Lung (tissue), 11 donors: ENCODE measurements at regions not wholly inside any gene's neighbourhood (a gene's known extent, or its start where the extent isn't known, plus 50 kb on each side); places are given as distances from the start of the nearest gene placed in this dataset.
A peak's percentile ranks its signal among the peaks of the same experiment; 100 is the strongest.
"Not testable (repeated sequence)": the region's sequence is repeated elsewhere in the genome, so short reads cannot be mapped to it uniquely, and the experiment has no call there.

Experiments
- ATAC-seq: fragments of 200-7000 bp; cut with Tn5 transposase; one replicate; pipeline ENCODE4 v1.9.1; 2020; ENCODE audit warnings: moderate number of reproducible peaks; ENCODE audit not compliant: insufficient read depth, low FRiP score
- DNase-seq, 3 donors: peaks; one replicate each; pipeline ENCODE4 v3.0.0-alpha.2; 2013 to 2017
- H3K27ac ChIP-seq, 2 donors: one replicate each; pipeline ENCODE4 v1.5.1; 2013; ENCODE audit warnings: mild to moderate bottlenecking in 2 of 2, moderate library complexity in 2 of 2, control low read depth in 1 of 2, inconsistent platforms in 1 of 2, low read depth in 1 of 2, low read length in 1 of 2
- H3K27me3 ChIP-seq, 3 donors: one replicate each; pipeline ENCODE4 v1.5.1; 2013; ENCODE audit warnings: low read length in 2 of 3; ENCODE audit not compliant: control insufficient read depth in 3 of 3, insufficient read depth in 3 of 3
- H3K36me3 ChIP-seq, 4 donors: one replicate each; pipeline ENCODE4 v1.5.1; 2013; ENCODE audit warnings: low read length in 4 of 4, mild to moderate bottlenecking in 1 of 4, moderate library complexity in 1 of 4; ENCODE audit not compliant: control insufficient read depth in 4 of 4, insufficient read depth in 4 of 4
- H3K4me1 ChIP-seq, 5 donors: one replicate each; pipeline ENCODE4 v1.5.1; 2013; ENCODE audit warnings: low read length in 5 of 5, mild to moderate bottlenecking in 2 of 5, moderate library complexity in 1 of 5; ENCODE audit not compliant: control insufficient read depth in 5 of 5, insufficient read depth in 5 of 5
- H3K4me3 ChIP-seq: one replicate; pipeline ENCODE4 v1.5.1; 2013; ENCODE audit warnings: mild to moderate bottlenecking, control low read depth, moderate library complexity
- H3K9ac ChIP-seq, 2 donors: one replicate each; pipeline ENCODE4 v1.5.1; 2013; ENCODE audit warnings: low read length in 2 of 2, control low read depth in 1 of 2; ENCODE audit not compliant: insufficient read depth in 1 of 2
- H3K9me3 ChIP-seq, 4 donors: one replicate each; pipeline ENCODE4 v1.5.1; 2013; ENCODE audit warnings: low read length in 3 of 4, mild to moderate bottlenecking in 1 of 4, moderate library complexity in 1 of 4; ENCODE audit not compliant: control insufficient read depth in 4 of 4, insufficient read depth in 3 of 4
- WGBS, 2 donors: extraction: QIAGEN DNeasy Blood & Tissue Kit; methylation state at CpG; one replicate each; pipeline ENCODE4 v1.1.7; 2013; 5-methylcytosine and 5-hydroxymethylcytosine counted together
- TF ChIP-seq, protein P1 (sequence below): IDR thresholded peaks from 2 replicates; pipeline ENCODE4 v1.5.1; 2012; ENCODE audit warnings: mild to moderate bottlenecking; ENCODE audit errors: control extremely low read depth, extremely low read depth
- donor health status: control.
- donor health status: control.
- donor health status: Bipolar disorder and iron deficiency.
- donor health status: healthy.
- donor health status: DM: yes; HTN: yes; CAD: no.

DNA sequence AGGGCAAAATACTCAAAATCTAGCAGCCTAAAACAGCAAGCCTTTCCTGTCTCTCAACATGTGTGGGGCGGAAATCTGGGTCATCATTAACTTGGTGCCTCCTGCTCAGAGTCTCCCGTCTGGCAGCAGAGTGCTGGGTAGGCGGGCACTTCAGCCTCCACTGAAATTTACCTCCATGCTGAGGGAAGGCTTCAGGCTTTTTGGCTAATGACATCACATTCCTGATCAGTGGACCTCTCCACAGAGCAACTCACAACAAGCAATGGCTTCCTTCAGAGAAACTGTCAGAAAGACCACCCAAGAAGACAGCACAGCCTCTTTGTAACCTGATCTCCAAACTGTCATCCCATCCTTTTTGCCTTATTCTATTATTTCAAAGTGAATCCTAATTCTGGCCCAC lies 1109.0 kb downstream of the UQCRFS1 start:
- WGBS, 2 donors: 45 to 63% methylated on average over 3 of the region's 3 CpGs
- H3K9ac ChIP-seq: no peak overlapping the region

DNA sequence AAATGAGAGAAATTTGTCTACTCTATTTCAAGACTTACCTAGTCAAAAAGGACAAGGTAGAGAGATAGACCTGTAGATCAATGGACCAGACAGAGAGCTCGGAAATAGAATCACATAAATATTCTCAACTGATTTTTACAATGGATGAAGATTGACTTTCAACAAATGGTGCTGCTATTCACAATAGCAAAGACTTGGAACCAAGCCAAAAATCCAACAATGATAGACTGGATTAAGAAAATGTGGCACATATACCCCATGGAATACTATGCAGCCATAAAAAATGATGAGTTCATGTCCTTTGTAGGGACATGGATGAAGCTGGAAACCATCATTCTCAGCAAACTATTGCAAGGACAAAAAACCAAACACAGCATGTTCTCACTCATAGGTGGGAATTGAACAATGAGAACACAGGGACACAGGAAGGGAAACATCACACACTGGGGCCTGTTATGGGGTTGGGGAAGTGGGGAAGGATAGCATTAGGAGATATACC lies 1128.2 kb downstream of the UQCRFS1 start:
- H3K4me1 ChIP-seq, DNase-seq, H3K9me3 ChIP-seq, H3K36me3 ChIP-seq, H3K4me3 ChIP-seq, H3K27ac ChIP-seq, H3K9ac ChIP-seq, H3K27me3 ChIP-seq, ATAC-seq: not testable (repeated sequence)
- 57 to 94% methylated on average over 1 of the region's 1 CpG for WGBS, 2 donors

More for the DNA sequence above, 1109.0 kb downstream of the UQCRFS1 start:
- H3K9me3 ChIP-seq: peaks cover 0 to 3% (median 0%) of the 10 kb centered on the region in 4 donors
- H3K36me3 ChIP-seq: no peaks in the 10 kb centered on the region
- H3K27me3 ChIP-seq: no peaks in the 10 kb centered on the region
- ATAC-seq (no peak), DNase-seq (peak; percentile 19 to 70 (median 67))
- no peak overlapping the region for H3K27ac ChIP-seq
- H3K4me3 ChIP-seq: no peak overlapping the region
- TF ChIP-seq, protein P1, sequence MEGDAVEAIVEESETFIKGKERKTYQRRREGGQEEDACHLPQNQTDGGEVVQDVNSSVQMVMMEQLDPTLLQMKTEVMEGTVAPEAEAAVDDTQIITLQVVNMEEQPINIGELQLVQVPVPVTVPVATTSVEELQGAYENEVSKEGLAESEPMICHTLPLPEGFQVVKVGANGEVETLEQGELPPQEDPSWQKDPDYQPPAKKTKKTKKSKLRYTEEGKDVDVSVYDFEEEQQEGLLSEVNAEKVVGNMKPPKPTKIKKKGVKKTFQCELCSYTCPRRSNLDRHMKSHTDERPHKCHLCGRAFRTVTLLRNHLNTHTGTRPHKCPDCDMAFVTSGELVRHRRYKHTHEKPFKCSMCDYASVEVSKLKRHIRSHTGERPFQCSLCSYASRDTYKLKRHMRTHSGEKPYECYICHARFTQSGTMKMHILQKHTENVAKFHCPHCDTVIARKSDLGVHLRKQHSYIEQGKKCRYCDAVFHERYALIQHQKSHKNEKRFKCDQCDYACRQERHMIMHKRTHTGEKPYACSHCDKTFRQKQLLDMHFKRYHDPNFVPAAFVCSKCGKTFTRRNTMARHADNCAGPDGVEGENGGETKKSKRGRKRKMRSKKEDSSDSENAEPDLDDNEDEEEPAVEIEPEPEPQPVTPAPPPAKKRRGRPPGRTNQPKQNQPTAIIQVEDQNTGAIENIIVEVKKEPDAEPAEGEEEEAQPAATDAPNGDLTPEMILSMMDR: no peak
- H3K4me1 ChIP-seq: peaks cover 0 to 6% (median 0%) of the 10 kb centered on the region in 5 donors

DNA sequence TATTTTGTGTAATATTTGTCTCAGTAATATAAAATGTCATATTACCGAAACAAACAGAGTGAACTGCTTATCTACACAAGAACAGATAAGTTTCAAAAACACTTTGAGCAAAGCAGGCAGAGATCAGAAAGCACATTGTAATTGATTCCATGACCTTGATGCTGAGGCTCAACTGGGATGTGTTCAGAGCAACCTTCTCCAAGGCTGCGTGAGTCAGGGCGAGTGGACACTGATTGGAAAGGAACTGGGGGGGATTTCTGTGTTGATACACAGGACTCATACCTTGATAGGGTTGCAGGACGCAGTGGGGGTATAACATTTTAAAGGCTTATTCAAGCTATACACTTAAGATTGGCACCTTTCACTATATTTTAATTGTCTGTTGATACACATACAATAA lies 1136.3 kb downstream of the UQCRFS1 start:
- H3K9me3 ChIP-seq: peaks cover 0 to 11% (median 0%) of the 10 kb centered on the region in 4 donors
- no peaks in the 10 kb centered on the region for H3K4me1 ChIP-seq
- H3K9ac ChIP-seq: no peak overlapping the region
- H3K4me3 ChIP-seq: no peak overlapping the region
- H3K27me3 ChIP-seq: no peaks in the 10 kb centered on the region
- 73 to 89% methylated on average over 4 of the region's 4 CpGs for WGBS, 2 donors
- no peak for ATAC-seq
- H3K27ac ChIP-seq: no peak overlapping the region
- no peak for DNase-seq
- TF ChIP-seq, protein P1: no peak
- no peaks in the 10 kb centered on the region for H3K36me3 ChIP-seq

DNA sequence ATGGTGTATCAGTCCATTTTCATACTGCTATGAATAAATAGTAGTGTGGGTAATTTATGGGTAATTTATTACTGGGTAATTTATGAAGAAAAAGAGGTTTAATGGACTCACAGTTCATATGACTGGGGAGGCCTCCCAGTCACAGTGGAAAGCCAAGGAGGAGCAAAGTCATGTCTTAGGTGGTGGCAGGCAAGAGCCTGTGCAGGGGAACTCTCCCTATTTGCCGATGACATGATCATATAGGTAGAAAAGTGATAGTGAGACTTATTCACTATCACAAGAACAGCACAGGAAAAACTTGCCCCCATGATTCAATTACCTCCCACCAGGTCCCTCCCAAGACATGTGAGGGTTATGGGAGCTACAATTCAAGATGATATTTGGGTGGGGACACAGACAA lies 1137.7 kb downstream of the UQCRFS1 start:
- Histone ChIP-seq H3K27ac (no peak overlapping the region), H3K9me3 (peaks cover 0 to 10% (median 0%) of the 10 kb centered on the region in 4 donors), H3K9ac (no peak overlapping the region), H3K27me3 (no peaks in the 10 kb centered on the region), H3K36me3 (no peaks in the 10 kb centered on the region), H3K4me1 (no peaks in the 10 kb centered on the region), H3K4me3 (no peak overlapping the region)
- 80 to 97% methylated on average over 1 of the region's 1 CpG for WGBS, 2 donors
- ATAC-seq: no peak
- TF ChIP-seq, protein P1: no peak
- DNase-seq: no peak
